ENCODE measurements at regions not wholly inside any gene's neighbourhood (a gene's known extent, or its start where the extent isn't known, plus 50 kb on each side); places are given as distances from the start of the nearest gene placed in this dataset.

DNA sequence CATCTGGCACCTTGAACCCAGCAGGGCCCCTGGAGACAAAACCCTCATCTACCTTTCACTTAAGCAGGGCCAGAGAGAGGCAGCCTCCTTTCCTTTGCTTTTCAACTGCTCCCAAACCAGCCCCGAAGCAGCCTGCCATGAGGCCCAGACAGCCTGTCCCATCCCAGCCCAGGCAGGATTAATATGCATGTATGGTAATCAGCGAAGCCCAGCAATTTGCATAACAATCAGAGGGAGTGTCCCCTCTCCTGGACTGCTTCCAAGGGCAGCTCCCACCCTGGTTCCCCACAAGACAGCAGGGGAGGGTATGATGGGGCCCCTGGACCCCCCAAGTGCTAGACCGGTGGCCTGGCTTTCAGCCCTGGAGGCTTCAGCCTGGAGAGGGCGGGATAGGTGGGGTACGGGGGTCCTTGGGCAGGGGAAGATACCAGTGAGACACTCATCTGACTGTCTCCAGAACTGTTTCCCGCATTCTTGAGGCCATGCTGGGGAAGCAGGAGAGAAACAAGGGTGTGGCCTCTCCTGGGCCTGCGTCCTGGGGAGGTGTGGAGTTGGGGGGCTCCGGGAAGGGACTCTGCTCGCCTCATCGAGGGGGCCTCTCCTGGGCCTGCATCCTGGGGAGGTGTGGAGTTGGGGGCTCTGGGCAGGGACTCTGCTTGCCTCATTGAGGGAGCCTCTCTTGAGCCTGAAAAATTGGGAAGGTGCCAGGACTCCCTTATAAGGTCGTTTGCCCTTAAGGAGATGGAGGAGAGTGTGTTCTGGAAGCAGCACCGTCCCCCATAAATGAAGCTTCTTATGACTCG lies 93.2 kb upstream of the PRR5 start:
- no peak overlapping the region for H3K4me3 Mint-ChIP-seq (ENCODE audit: unreplicated experiment)

DNA sequence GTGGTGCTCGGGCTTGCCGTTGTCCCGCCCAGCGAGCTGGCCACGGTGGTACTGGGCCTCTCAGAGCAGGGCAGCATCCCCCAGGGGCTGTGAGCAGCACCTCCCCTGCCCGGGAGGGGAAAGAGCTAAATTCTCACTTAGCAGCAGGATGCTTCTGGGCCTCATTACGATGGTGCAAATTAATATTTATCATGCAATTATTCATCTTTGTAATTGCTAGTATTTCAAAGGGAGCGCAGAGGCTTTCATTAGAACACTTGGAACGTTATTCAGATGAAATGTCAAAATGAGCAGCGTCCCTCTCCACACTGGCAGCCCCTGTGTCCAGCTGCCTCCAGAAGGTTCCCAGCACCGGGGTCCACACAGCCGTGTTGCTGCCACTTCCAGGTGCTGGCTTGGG lies 95.9 kb upstream of the PRR5 start:
- TF ChIP-seq, protein P1, sequence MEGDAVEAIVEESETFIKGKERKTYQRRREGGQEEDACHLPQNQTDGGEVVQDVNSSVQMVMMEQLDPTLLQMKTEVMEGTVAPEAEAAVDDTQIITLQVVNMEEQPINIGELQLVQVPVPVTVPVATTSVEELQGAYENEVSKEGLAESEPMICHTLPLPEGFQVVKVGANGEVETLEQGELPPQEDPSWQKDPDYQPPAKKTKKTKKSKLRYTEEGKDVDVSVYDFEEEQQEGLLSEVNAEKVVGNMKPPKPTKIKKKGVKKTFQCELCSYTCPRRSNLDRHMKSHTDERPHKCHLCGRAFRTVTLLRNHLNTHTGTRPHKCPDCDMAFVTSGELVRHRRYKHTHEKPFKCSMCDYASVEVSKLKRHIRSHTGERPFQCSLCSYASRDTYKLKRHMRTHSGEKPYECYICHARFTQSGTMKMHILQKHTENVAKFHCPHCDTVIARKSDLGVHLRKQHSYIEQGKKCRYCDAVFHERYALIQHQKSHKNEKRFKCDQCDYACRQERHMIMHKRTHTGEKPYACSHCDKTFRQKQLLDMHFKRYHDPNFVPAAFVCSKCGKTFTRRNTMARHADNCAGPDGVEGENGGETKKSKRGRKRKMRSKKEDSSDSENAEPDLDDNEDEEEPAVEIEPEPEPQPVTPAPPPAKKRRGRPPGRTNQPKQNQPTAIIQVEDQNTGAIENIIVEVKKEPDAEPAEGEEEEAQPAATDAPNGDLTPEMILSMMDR (IDR thresholded peaks at IDR 0.05; ENCODE audit: unreplicated experiment): no peak
- no peaks in the 10 kb centered on the region for H3K36me3 Mint-ChIP-seq (ENCODE audit: low read depth, unreplicated experiment)
- H3K27ac Mint-ChIP-seq (ENCODE audit: unreplicated experiment): no peak overlapping the region
- H3K4me3 Mint-ChIP-seq (ENCODE audit: unreplicated experiment): no peak overlapping the region
- DNase-seq (ENCODE audit: low spot score): no peak
- H3K27me3 Mint-ChIP-seq (ENCODE audit: unreplicated experiment): peaks cover 8% of the 10 kb centered on the region
- no peaks in the 10 kb centered on the region for H3K9me3 Mint-ChIP-seq (ENCODE audit: unreplicated experiment)
- H3K4me1 Mint-ChIP-seq (ENCODE audit: unreplicated experiment): no peaks in the 10 kb centered on the region

More for the DNA sequence above, 93.2 kb upstream of the PRR5 start:
- Mint-ChIP-seq H3K27ac (ENCODE audit: unreplicated experiment) (no peak overlapping the region), H3K4me1 (ENCODE audit: unreplicated experiment) (no peaks in the 10 kb centered on the region), H3K27me3 (ENCODE audit: unreplicated experiment) (peaks cover 12% of the 10 kb centered on the region), H3K36me3 (ENCODE audit: low read depth, unreplicated experiment) (no peaks in the 10 kb centered on the region), H3K9me3 (ENCODE audit: unreplicated experiment) (no peaks in the 10 kb centered on the region)
- TF ChIP-seq, protein P1 (IDR thresholded peaks at IDR 0.05; ENCODE audit: unreplicated experiment): no peak
- no peak for DNase-seq (ENCODE audit: low spot score)

DNA sequence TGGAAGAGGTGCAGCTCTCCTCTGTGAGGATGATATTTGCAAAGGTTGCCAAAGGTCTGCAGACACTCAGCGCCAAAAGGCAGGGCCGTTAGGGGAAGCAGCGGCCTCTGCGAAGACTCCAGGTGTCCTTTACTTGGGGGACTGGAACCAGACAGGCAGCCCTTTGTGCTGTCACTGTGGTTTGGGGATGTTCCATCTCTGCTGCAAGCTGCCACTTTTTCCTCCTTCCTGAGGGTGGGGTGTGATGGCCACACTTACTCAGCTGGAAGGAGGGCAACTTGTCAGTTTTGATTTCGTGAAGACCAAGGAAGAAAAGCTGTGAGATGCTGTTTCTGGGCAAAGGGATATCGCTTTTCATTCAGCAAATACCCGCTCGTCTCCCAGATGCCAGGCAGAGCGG lies 96.5 kb upstream of the PRR5 start:
- Mint-ChIP-seq H3K9me3 (ENCODE audit: unreplicated experiment) (no peaks in the 10 kb centered on the region), H3K36me3 (ENCODE audit: low read depth, unreplicated experiment) (no peaks in the 10 kb centered on the region), H3K4me3 (ENCODE audit: unreplicated experiment) (no peak overlapping the region), H3K27ac (ENCODE audit: unreplicated experiment) (no peak overlapping the region), H3K4me1 (ENCODE audit: unreplicated experiment) (no peaks in the 10 kb centered on the region), H3K27me3 (ENCODE audit: unreplicated experiment) (peaks cover 8% of the 10 kb centered on the region)
- TF ChIP-seq, protein P1 (IDR thresholded peaks at IDR 0.05; ENCODE audit: unreplicated experiment): no peak
- DNase-seq (ENCODE audit: low spot score): no peak

DNA sequence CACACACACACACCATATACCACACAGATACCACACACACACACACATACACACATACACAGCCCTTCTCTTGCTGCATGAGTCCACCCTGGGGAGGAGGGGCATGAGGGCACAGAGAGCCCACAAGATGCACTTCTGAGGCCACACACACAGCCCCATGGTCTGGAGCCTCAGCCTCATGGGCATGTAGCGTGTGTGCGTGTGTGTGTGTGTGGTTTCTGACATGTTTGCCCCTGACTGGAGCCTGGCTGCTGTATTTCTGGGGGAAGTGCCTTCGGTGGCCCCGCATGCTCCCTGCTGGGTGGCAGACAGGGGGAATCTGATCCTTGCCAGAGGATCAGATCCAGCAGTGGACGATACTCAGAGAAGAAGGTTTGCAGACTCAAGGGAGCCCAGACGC lies 97.0 kb upstream of the PRR5 start:
- Mint-ChIP-seq H3K27ac (ENCODE audit: unreplicated experiment) (no peak overlapping the region), H3K4me1 (ENCODE audit: unreplicated experiment) (no peaks in the 10 kb centered on the region), H3K36me3 (ENCODE audit: low read depth, unreplicated experiment) (no peaks in the 10 kb centered on the region), H3K9me3 (ENCODE audit: unreplicated experiment) (no peaks in the 10 kb centered on the region), H3K27me3 (ENCODE audit: unreplicated experiment) (peaks cover 8% of the 10 kb centered on the region), H3K4me3 (ENCODE audit: unreplicated experiment) (no peak overlapping the region)
- TF ChIP-seq, protein P1 (IDR thresholded peaks at IDR 0.05; ENCODE audit: unreplicated experiment): no peak
- no peak for DNase-seq (ENCODE audit: low spot score)

DNA sequence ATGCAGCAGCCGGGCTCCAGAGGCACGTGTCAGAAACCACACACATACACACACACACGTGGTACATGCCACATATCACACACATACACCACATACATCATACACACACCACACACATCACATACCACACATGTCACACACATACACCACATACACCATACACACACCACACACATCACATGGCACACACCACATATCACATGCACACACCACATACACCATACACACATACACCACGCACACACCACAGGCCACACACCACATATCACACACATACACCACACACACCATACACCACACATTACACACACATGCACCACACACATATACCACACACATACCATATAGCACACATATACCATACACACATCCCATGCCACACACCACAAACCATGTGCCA lies 97.5 kb upstream of the PRR5 start:
- Mint-ChIP-seq H3K9me3 (ENCODE audit: unreplicated experiment) (no peaks in the 10 kb centered on the region), H3K27me3 (ENCODE audit: unreplicated experiment) (peaks cover 8% of the 10 kb centered on the region), H3K36me3 (ENCODE audit: low read depth, unreplicated experiment) (no peaks in the 10 kb centered on the region), H3K4me3 (ENCODE audit: unreplicated experiment) (no peak overlapping the region), H3K27ac (ENCODE audit: unreplicated experiment) (no peak overlapping the region), H3K4me1 (ENCODE audit: unreplicated experiment) (no peaks in the 10 kb centered on the region)
- TF ChIP-seq, protein P1 (IDR thresholded peaks at IDR 0.05; ENCODE audit: unreplicated experiment): no peak
- DNase-seq (ENCODE audit: low spot score): no peak
